ENCODE measurements at regions not wholly inside any gene's neighbourhood (a gene's known extent, or its start where the extent isn't known, plus 50 kb on each side); places are given as distances from the start of the nearest gene placed in this dataset.

- no peak for DNase-seq (ENCODE audit: low read depth in 2 of 2)
Observed at GRCh38 chr14:105844047-105844630, 317.8 kb downstream of the TMEM121 start.

GRCh38 chr14:105844810-105845724, 318.7 kb downstream of the TMEM121 start:
- no peak for DNase-seq (ENCODE audit: low read depth in 2 of 2)

- DNase-seq (ENCODE audit: low read depth in 2 of 2): no peak
Observed at GRCh38 chr14:105845725-105846309, 319.4 kb downstream of the TMEM121 start.

GRCh38 chr14:105846312-105846711, 319.9 kb downstream of the TMEM121 start:
- DNase-seq (ENCODE audit: low read depth in 2 of 2): no peak

GRCh38 chr14:105847400-105847799, 321.0 kb downstream of the TMEM121 start:
- DNase-seq (ENCODE audit: low read depth in 2 of 2): no peak

GRCh38 chr14:105848570-105848969, 322.2 kb downstream of the TMEM121 start:
- DNase-seq (ENCODE audit: low read depth in 2 of 2): no peak

- DNase-seq (ENCODE audit: low read depth in 2 of 2): no peak
Observed at GRCh38 chr14:105849933-105850626, 323.7 kb downstream of the TMEM121 start.

- DNase-seq (ENCODE audit: low read depth in 2 of 2): no peak
Observed at GRCh38 chr14:105850853-105851581, 324.6 kb downstream of the TMEM121 start.

- no peak for DNase-seq (ENCODE audit: low read depth in 2 of 2)
Observed at GRCh38 chr14:105851716-105852377, 325.5 kb downstream of the TMEM121 start.

GRCh38 chr14:105852378-105853088, 326.1 kb downstream of the TMEM121 start:
- no peak for DNase-seq (ENCODE audit: low read depth in 2 of 2)

- DNase-seq (ENCODE audit: low read depth in 2 of 2): no peak
Observed at GRCh38 chr14:105853089-105853906, 326.9 kb downstream of the TMEM121 start.

- no peak for DNase-seq (ENCODE audit: low read depth in 2 of 2)
Observed at GRCh38 chr14:105853907-105854599, 327.7 kb downstream of the TMEM121 start.

- DNase-seq (ENCODE audit: low read depth in 2 of 2): no peak
Observed at GRCh38 chr14:105854600-105855245, 328.3 kb downstream of the TMEM121 start.

GRCh38 chr14:105855246-105855892, 329.0 kb downstream of the TMEM121 start:
- no peak for DNase-seq (ENCODE audit: low read depth in 2 of 2)

- no peak for DNase-seq (ENCODE audit: low read depth in 2 of 2)
Observed at GRCh38 chr14:105855893-105856675, 329.7 kb downstream of the TMEM121 start.

GRCh38 chr14:105856676-105857219, 330.4 kb downstream of the TMEM121 start:
- no peak for DNase-seq (ENCODE audit: low read depth in 2 of 2)
